ENCODE measurements at regions not wholly inside any gene's neighbourhood (a gene's known extent, or its start where the extent isn't known, plus 50 kb on each side); places are given as distances from the start of the nearest gene placed in this dataset.
A peak's percentile ranks its signal among the peaks of the same experiment; 100 is the strongest.
"Not testable (repeated sequence)": the region's sequence is repeated elsewhere in the genome, so short reads cannot be mapped to it uniquely, and the experiment has no call there.

- no peak overlapping the region for H3K4me3 ChIP-seq (ENCODE audit: low read depth, low read length)
- H3K9me3 ChIP-seq (ENCODE audit: severe bottlenecking), result no peaks in the 10 kb centered on the region
- no peak for DNase-seq
- H3K36me3 ChIP-seq, result no peaks in the 10 kb centered on the region
- TF ChIP-seq CTCF (IDR thresholded peaks at IDR 0.05; ENCODE audit: low read depth, low read length), result no peak
- H3K27ac ChIP-seq, result no peak overlapping the region
- H3K27me3 ChIP-seq (ENCODE audit: insufficient read depth, low read depth, severe bottlenecking), result no peaks in the 10 kb centered on the region
Observed at GRCh38 chr12:11545484-11546330, 103.8 kb upstream of the ETV6 start.

- DNase-seq; H3K27ac ChIP-seq; H3K36me3 ChIP-seq; H3K9me3 ChIP-seq (ENCODE audit: severe bottlenecking); H3K27me3 ChIP-seq (ENCODE audit: insufficient read depth, low read depth, severe bottlenecking); H3K4me3 ChIP-seq (ENCODE audit: low read depth, low read length): not testable (repeated sequence)
Observed at GRCh38 chr12:11546582-11547270, 102.7 kb upstream of the ETV6 start.

GRCh38 chr12:11547271-11547646 is 102.2 kb upstream of the ETV6 start:
- not testable (repeated sequence) for H3K27ac ChIP-seq; DNase-seq; H3K9me3 ChIP-seq (ENCODE audit: severe bottlenecking); H3K4me3 ChIP-seq (ENCODE audit: low read depth, low read length); H3K27me3 ChIP-seq (ENCODE audit: insufficient read depth, low read depth, severe bottlenecking); H3K36me3 ChIP-seq

GRCh38 chr12:11549119-11549518 is 100.4 kb upstream of the ETV6 start:
- Histone ChIP-seq H3K27ac (no peak overlapping the region), H3K27me3 (ENCODE audit: insufficient read depth, low read depth, severe bottlenecking) (no peaks in the 10 kb centered on the region), H3K4me3 (ENCODE audit: low read depth, low read length) (no peak overlapping the region), H3K9me3 (ENCODE audit: severe bottlenecking) (no peaks in the 10 kb centered on the region), H3K36me3 (no peaks in the 10 kb centered on the region)
- TF ChIP-seq CTCF (IDR thresholded peaks at IDR 0.05; ENCODE audit: low read depth, low read length), result no peak
- no peak for DNase-seq

- Histone ChIP-seq H3K9me3 (ENCODE audit: severe bottlenecking) (no peaks in the 10 kb centered on the region), H3K4me3 (ENCODE audit: low read depth, low read length) (no peak overlapping the region), H3K36me3 (no peaks in the 10 kb centered on the region), H3K27me3 (ENCODE audit: insufficient read depth, low read depth, severe bottlenecking) (no peaks in the 10 kb centered on the region), H3K27ac (no peak overlapping the region)
- peak; percentile 58; the same call in 1 of the 2 replicates for TF ChIP-seq CTCF (IDR thresholded peaks at IDR 0.05; ENCODE audit: low read depth, low read length)
- peak; percentile 46 for DNase-seq
Observed at GRCh38 chr12:11553871-11554533, 95.5 kb upstream of the ETV6 start.

GRCh38 chr12:11555195-11555594 is 94.3 kb upstream of the ETV6 start:
- Histone ChIP-seq H3K4me3 (ENCODE audit: low read depth, low read length) (no peak overlapping the region), H3K27me3 (ENCODE audit: insufficient read depth, low read depth, severe bottlenecking) (no peaks in the 10 kb centered on the region), H3K36me3 (no peaks in the 10 kb centered on the region), H3K9me3 (ENCODE audit: severe bottlenecking) (no peaks in the 10 kb centered on the region), H3K27ac (no peak overlapping the region)
- no peak for DNase-seq
- TF ChIP-seq CTCF (IDR thresholded peaks at IDR 0.05; ENCODE audit: low read depth, low read length), result no peak
